NCI-H1105 (cell line): ENCODE measurements at regions not wholly inside any gene's neighbourhood (a gene's known extent, or its start where the extent isn't known, plus 50 kb on each side); places are given as distances from the start of the nearest gene placed in this dataset.
"Not testable (repeated sequence)": the region's sequence is repeated elsewhere in the genome, so short reads cannot be mapped to it uniquely, and the experiment has no call there.

Source experiments
- DNase-seq: peaks from one replicate; lab custom pipeline; 2025; lab: John Stamatoyannopoulos, UW

DNA sequence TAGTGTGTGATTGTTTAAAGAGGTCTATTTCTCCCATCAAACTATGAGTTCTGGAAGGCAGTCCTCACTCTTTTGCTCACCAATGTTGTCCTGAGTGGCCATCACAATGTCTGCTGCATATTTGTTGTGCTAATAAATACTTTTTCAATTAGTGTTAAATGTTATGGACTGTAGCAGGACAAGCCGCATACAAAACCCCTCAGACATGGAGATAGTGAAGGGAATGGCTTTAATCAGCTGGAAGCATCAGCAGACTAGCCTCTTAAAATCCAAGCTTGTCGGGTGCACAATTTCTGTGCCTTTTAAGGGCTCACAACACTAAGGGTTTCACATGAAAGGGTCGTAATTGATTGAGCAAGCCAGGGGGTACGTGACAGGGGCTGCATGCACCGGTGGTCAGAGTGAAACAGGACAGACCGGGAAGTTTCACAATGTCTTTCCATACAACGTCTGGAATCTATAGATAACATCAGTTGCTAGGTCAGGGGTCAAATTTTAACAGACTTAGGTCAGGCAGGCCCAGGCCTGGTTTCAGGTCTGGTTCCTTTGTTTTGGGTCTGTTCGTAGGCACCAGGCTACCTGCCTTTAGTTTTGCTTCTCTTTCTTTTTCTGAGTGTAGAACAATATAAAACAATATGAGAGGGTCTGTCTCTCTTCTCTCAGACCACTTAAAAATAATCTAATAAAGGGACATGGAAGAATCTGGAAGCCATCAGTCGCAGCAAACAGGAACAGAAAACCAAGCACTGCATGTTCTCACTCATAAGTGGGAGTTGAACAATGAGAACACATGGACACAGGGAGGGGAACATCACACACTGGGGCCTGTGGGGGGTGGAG is 327.6 kb upstream of the HTR1E start:
- no peak for DNase-seq

DNA sequence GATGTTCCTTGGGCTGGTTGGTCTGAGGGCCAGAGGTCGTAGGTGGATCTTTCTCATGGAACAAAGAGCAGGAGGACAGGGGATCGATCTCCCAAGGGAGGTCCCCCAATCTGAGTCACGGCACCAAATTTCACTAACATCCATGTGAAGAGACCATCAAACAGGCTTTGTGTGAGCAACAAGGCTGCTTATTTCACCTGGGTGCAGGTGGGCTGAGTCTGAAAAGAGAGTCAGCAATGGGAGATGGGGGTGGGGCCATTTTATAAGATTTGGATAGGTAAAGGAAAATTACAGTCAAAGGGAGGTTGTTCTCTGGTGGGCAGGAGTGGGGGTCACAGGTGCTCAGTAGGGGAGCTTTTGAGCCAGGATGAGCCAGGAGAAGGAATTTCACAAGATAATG is 334.0 kb upstream of the HTR1E start:
- DNase-seq, result not testable (repeated sequence)

DNA sequence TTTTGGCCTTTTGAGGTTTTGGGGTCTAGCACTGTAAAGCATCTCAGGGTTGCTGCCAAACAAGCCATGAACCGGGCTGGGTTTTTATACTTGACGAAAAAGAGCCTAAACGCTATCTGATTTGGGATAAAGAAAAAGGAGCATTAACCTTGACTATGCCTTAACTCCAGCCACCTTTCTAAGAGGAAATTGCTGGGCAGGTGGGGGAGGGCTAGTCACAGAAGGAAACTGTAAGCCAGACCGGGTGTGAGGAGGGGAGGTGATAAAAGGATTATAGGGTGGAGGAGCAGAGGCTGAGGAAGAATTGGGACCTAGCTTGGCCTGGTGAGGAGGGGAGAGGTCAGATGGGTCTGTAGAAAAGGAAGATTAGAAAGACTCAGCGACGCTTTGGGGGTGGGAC is 335.2 kb upstream of the HTR1E start:
- not testable (repeated sequence) for DNase-seq

DNA sequence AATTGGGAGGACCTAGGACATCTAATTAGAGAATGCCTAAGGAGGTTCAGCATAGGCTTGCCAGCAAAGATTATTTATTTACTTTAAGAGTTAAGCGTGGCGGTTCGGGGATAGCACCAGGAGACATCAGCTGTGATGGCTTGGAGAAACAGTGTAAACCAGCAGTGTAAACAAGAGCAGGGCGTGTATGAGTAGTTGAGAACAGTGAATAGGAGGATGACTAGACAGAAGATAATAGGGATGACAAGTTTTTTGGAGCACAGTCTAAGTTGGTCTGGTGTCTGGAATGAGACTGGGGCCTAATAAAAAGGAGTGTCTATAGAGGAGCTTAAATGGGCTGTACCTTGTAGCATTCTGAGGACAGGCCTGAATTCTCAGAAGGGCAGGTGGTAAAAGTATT is 338.4 kb upstream of the HTR1E start:
- DNase-seq, result not testable (repeated sequence)

DNA sequence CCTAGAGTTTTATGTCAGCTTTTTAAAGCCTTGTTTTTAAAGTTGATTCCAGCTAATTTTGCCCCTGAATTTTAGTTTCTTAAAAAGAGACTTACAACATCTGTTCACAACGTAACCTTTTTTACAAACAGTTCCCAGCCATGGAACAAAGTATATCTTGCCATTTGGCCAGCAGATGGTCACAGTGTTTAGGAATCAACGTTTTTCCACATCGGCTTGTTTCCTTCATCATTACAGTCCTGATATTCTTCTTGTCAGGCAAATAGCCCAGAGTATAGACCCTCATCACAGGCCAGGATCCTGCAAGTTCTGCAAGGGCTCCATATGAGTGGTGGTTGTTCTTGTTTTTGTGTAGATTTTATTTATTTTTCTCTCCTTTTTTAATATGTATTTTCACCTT is 341.7 kb upstream of the HTR1E start:
- DNase-seq, result no peak

DNA sequence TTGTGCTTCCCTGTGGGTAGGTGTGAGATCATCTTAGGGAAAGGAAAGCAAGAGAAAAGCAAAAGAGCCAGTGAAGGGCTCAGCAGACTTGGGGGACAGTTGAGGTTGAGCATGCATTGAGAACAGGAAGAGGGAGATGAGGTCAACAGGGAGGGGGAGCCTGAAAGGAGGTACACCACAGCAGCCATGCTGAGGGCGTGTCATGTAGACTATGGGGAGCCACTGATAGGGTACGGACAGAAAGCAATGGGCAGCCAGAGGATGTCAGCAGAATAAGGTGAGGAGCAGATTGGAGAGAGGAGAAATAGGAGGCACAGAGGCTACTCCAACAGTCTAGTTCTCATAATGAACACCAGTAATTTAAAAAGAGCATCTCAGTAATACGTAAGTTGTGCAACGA is 351.1 kb upstream of the HTR1E start:
- DNase-seq, result no peak

DNA sequence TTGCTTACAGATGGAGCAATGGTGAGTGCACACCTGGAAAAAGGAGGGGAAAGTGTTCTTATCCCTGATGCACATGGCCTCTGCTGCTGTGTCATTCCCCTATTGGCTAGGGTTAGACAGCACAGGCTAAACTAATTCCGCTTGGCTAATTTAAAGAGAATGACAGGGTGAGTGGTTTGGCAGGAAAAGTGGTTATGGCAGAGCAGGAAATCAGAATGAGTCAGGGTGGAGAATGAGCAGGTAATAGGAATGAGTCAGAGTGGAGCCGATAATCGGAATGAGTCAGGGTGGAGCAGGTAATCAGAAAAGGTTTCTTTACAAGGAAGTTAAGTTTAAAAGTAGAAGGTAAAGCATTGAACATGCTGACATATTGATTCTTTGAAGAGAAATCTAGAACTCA is 355.5 kb upstream of the HTR1E start:
- DNase-seq, result no peak

DNA sequence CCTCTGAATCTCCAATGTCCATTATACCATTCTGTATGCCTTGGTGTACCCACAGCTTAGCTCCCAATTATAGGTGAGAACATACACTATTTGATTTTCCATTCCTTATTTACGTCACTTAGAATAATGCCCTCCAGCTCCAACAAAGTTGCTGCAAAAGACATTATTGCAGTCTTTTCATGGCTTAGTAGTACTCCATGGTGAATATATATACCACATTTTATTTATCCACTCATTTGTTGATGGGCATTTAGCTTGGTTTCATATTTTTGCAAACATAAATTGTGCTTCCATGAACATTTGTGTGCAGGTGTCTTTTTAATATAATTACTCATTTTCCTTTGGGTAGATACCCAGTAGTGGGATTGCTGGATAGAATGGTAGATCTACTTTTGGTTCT is 374.1 kb upstream of the HTR1E start:
- DNase-seq, result no peak

DNA sequence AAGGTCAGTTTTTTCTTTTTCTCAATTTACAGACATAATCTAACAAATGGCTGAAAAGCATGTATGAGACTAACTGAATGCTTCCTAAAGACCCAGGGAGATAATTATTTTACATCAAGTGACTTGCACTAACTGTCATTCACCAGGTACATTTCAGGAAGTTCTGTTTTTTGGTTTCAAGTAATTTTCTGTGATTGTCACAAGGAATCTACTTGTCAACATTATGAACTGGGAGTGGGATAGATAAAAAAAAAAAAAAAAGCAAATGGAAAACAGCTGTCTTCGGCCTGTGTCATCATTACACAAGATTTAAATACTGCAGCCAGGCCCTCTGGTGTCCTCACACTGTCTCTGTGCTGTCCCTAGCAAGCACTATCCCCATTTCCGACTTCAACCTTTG is 379.0 kb upstream of the HTR1E start:
- DNase-seq, result no peak

DNA sequence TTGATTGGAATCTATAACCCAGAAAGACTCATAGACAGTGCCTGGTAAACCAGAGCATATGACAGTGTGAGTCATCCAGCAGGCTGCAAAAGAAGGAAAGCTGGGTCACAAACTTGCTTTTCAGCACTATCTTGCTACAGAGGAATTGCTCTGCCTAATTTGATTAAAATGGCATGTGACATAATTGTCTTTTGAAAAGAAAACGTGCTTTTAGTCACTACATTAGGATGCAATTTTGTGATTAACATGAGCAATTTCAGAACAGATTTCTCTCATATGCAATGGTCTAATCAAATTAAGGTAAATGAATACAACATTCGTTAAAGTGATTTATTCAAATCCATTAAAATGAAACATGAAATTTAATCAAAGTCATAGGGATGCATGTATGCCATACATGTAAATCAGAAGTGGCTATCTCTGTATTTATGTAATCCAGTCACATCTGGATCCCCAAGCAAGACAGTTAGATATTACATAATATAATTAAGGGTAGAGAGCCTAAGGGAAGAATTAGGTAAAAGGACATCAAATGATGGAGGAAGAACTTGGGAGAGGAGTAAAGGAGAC is 400.0 kb upstream of the HTR1E start:
- no peak for DNase-seq

DNA sequence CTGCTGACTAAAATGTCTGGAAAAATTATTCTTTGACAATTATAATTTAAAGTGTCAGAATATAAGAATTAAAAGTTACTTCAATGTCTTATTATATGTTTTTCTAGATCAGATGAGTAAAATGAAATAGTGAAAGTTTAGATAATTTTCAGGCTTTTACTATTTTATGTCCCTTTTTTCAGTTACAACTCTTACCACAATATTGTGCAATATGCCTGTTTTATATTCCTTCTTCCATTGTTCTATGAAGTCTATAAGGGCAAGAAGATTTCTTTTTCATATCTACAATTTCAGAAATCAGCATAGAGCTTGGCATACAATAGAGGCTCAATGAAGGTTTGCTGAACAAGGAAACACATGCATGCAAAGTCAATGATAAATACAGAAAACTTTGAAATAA is 401.2 kb upstream of the HTR1E start:
- no peak for DNase-seq

DNA sequence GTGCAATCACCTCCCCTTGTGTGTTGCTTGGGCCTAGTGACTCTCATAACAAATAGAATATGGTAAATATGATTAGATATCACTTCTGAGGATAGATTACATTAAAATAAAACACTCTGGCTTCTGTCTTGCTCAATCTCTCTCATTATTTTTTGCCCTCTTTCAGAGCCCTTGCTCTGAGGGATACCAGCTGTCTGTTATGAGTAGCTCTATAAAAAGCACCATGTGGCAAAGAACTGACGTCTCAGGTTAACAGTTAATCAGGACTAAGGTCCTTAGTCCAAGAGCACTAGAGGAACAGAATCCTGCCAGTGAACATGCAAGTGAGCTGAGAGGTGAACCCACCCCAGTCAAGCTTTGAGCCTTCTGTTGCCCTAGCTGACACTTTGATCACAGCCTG is 402.2 kb upstream of the HTR1E start:
- no peak for DNase-seq

DNA sequence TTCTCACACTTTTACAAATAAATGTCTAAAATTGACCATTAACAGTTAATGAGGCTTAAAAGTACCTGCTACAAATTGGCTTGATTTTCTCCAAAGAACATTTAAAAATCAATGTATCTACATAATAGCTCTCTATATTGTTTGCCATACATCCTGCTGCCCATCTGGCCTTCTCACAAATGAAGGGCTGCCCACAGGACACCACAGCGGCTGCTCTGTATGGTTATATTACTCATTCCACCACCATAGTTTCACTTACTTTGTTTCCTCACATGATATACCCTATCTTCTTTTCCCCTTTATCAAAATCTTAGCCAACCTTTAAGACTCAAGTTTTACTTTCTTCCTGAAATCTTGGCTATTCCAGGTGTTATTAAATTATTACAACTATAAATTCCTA is 407.7 kb upstream of the HTR1E start:
- DNase-seq, result no peak

DNA sequence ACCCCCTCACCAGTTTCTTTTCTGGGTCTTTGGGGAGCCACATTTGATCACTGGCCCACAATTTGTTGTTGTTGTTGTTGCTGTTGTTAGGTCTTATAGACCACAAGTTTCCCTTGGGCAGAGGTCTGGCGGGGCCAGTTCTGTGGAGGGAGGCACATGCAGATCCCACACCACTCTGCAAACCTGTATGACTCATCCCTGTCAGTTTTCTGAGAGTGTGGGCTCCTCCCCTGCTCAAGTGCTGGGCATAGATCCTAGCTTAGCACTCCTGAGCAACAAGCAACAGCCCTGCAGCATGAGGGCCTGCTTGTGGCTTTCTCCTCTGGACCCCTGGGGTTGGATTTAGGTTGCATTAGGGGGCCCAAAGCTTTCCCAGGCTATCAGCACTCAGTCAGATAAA is 411.1 kb upstream of the HTR1E start:
- DNase-seq, result no peak

DNA sequence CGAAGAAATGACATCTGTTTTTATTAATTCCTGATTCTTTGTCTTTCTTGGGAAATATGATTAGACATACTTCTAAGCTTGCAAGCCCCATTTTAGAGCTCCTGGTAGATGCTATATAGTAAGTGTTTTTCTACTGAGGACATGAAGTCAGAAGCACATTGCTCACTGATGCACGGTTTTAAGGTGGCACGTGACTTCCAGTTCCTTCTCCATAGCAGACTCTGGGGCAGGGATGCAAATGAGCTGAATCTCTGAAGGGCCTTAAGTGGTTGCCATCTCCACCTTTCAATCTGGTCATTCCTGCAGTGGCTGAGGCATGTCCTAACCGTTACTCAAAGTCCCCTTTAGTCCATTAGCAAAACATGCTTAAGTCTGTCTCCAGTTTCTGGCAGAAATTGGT is 421.2 kb upstream of the HTR1E start:
- no peak for DNase-seq

DNA sequence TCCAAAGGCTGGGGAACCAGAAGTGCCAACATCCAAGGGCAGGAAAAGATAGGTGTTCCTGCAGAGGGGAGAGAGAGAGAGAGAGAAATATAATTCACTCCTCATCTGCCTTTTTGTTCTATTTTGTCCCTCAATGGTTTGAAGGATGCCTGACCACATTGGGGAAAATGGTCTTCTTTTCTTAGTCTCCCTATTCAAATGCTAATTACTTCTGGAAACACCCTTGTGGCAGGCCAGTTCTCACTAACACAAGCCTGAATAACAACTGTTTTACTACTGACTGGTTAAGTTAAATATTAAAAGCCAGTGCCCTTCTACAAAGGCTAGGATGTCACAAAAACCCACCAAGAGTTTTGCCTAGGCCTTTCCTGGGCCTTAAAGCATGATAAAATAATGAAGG is 425.4 kb upstream of the HTR1E start:
- DNase-seq, result no peak

DNA sequence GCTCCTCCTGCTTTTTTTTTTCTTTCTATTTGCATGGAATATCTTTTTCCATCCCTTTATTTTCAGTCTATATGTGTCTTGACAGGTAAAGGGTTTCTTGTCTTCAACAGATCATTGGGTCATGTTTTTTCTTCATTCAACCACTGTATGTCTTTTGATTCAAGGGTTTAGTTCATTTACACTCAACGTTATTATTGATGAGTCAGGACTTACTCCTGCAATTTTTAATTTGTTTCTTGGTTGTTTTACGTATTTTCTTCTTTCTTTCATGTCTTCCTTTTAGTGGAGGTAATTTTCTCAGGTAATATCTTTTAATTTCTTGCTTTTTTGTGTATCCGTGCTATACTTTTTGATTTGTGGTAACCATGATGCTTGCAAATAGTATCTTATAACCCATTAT is 429.1 kb upstream of the HTR1E start:
- no peak for DNase-seq

DNA sequence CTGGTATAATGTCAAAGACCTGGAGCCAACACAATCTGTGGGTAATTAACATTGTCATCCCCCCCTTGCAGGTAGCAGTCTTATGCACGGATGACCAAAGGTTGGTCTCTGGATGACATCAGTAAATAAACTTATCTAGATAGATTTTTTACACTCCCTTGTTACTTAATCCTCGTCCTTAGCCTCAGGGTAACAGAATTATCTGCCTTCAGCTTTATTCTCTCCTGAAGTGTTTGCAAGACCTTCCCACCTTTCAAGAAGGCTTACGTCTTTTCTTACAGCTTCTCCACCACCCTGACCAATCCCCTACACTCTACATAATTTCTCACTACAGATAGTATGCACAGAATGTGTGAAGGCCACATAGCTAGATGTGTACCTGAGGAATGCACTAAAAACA is 434.8 kb upstream of the HTR1E start:
- no peak for DNase-seq

DNA sequence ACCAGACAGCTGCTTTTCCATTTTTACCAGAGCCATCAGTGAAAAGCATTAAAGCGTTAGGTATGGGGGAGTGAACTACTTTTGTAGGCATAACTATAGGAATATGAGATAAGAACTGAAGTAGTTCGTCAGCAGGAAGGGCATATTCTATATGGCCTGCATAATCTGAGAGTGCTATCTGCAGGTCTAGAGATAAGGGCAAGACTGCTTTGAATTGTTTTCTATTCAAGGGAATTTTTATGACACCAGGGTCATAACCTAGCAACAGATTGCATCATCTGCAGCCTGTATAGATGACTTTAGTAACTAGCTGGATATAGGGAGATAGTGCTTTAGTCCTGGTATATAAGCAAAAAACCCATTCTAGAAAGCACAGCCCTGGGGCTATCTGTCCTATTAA is 437.3 kb upstream of the HTR1E start:
- DNase-seq, result no peak

DNA sequence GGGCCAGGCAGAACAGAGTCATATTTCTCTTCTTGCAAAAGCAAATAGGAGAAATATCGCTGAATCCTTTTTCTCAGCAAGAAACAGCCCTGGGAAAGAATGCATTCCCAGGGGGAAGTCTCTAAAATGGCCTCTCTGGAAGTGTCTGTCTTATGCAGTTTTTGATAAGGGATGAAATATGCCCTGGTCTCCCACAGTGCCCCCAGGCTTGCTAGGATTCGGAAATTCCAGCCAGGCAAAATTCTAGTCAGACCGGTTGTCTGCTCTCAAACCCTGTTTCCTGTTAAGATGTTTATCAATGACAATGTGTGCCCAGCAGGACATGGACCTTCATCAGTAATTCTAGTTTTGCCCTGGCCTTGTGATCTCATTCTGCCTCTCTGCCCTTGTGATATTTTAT is 448.3 kb upstream of the HTR1E start:
- not testable (repeated sequence) for DNase-seq

DNA sequence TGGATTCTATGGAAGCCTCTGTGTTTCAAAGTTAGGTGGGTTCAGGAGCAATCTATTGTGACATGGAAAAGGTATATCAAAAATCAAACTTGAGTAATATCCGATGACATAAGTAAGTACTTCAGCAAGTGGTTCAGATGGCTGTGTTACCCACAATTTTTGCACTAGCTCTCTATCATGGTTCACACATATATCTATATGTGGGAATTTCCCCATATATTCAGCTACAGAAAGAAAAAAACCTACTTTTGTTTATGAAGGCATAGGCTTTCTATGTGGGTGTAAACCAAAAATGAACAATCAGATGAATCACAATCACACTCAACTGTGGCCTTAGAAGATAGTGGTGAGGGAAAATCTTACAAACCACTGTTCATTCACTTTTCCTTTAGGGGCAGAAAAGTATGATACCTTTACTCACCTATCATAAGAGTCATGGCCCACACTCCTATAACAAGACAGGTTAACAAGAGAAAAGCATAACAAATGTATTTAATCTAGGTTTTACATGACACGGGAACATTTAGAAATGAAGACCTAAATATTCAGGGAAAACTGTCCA is 449.6 kb upstream of the HTR1E start:
- DNase-seq, result no peak

DNA sequence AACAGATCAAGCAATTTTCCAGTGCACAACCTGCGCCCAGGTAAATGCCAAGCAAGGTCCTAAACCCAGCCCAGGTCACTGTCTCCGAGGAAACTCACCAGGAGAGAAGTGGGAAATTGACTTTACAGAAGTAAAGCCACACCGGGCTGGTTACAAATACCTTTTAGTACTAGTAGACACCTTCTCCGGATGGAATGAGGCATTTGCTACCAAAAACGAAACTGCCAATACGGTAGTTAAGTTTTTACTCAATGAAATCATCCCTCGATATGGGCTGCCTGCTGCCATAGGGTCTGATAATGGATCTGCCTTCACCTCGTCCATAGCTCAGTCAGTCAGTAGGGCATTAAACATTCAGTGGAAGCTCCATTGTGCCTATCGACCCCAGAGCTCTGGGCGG is 459.0 kb upstream of the HTR1E start:
- not testable (repeated sequence) for DNase-seq

DNA sequence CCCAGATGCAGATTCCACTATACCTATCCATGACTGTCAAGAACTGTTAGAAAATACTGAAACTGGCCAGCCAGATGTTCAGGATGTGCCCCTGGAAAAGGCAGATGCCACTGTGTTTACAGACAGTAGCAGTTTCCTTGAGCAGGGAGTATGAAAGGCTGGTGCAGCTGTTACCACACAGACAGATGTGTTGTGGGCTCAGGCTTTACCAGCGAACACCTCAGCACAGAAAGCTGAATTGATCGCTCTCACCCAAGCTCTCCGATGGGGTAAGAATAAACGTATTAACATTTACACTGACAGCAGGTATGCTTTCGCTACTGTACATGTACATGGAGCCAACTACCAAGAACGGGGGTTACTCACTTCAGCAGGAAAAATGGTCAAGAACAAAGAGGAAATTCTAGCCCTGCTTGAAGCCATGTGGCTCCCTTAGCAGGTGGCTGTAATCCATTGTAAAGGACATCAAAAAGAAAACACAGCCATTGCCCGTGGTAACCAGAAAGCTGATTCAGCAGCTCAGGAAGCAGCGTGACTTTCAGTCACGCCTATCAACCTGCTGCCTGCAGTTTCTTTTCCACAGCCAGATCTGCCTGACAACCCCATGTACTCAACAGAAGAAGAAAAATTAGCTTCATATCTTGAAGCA is 459.7 kb upstream of the HTR1E start:
- DNase-seq, result no peak
